ENCODE measurements at regions not wholly inside any gene's neighbourhood (a gene's known extent, or its start where the extent isn't known, plus 50 kb on each side); places are given as distances from the start of the nearest gene placed in this dataset.

- no peak for TF ChIP-seq POLR2AphosphoS5 (IDR thresholded peaks at IDR 0.05; ENCODE audit: insufficient read depth, low read depth, low read length)
- TF ChIP-seq, protein P1, sequence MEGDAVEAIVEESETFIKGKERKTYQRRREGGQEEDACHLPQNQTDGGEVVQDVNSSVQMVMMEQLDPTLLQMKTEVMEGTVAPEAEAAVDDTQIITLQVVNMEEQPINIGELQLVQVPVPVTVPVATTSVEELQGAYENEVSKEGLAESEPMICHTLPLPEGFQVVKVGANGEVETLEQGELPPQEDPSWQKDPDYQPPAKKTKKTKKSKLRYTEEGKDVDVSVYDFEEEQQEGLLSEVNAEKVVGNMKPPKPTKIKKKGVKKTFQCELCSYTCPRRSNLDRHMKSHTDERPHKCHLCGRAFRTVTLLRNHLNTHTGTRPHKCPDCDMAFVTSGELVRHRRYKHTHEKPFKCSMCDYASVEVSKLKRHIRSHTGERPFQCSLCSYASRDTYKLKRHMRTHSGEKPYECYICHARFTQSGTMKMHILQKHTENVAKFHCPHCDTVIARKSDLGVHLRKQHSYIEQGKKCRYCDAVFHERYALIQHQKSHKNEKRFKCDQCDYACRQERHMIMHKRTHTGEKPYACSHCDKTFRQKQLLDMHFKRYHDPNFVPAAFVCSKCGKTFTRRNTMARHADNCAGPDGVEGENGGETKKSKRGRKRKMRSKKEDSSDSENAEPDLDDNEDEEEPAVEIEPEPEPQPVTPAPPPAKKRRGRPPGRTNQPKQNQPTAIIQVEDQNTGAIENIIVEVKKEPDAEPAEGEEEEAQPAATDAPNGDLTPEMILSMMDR (IDR thresholded peaks at IDR 0.05; ENCODE audit: extremely low read depth in 1 of 2, insufficient read depth in 1 of 2, low read depth in 1 of 2, low read length in 2 of 2): no peak
- TF ChIP-seq POLR2A (IDR thresholded peaks at IDR 0.05; ENCODE audit: low read depth, low read length): no peak
- TF ChIP-seq, protein P2, sequence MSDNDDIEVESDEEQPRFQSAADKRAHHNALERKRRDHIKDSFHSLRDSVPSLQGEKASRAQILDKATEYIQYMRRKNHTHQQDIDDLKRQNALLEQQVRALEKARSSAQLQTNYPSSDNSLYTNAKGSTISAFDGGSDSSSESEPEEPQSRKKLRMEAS (IDR thresholded peaks at IDR 0.05; ENCODE audit: insufficient read depth, insufficient read length): no peak
- no peak for TF ChIP-seq MYC (IDR thresholded peaks at IDR 0.05; ENCODE audit: low read depth, low read length)
- TF ChIP-seq JUN (IDR thresholded peaks at IDR 0.05; ENCODE audit: borderline replicate concordance, insufficient read depth, insufficient read length, low read depth): no peak
- TF ChIP-seq EZH2 (IDR thresholded peaks at IDR 0.05; ENCODE audit: borderline replicate concordance, low read depth, low read length, severe bottlenecking): no peak
Measured at GRCh38 chr2:155662224-155662623, 670.3 kb downstream of the NR4A2 start.
